ENCODE measurements at regions not wholly inside any gene's neighbourhood (a gene's known extent, or its start where the extent isn't known, plus 50 kb on each side); places are given as distances from the start of the nearest gene placed in this dataset.

DNA sequence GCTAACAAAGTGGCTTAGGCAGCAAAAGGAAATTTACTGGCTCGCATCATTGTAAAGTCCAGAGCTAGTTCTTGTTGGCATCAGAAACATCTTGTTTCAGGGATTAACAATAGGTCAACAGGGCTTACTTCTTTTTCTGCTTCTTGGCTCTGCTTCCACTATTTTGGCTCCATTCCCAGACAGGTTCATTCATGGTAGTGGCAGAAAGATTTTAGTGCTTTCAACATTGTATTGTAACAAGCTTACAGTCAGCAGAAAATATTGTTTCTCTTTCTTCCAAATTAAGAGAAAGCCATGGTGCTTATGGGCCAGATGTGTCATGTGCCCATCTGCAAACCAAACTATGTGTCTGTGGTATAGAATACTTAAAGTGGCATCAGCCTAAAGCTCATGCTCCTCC is 315.6 kb downstream of the RAB38 start:
- Histone ChIP-seq H2BK5ac (ENCODE audit: insufficient read length, low read length) (no peak overlapping the region), H2BK12ac (ENCODE audit: insufficient read length, low read depth, low read length) (no peak overlapping the region), H3K4me2 (ENCODE audit: insufficient read depth, insufficient read length, low read length) (no peak overlapping the region), H3K9me3 (ENCODE audit: control insufficient read depth, low read depth, low read length) (no peaks in the 10 kb centered on the region), H4K5ac (ENCODE audit: insufficient read length, low read depth, low read length) (no peak overlapping the region), H2AK5ac (ENCODE audit: insufficient read length, low read length) (no peak overlapping the region), H3K14ac (ENCODE audit: insufficient read depth, low read length) (no peak overlapping the region), H3K79me1 (ENCODE audit: insufficient read depth, low read depth, low read length, poor library complexity, severe bottlenecking) (no peaks in the 10 kb centered on the region), H3K4ac (ENCODE audit: low read depth, low read length) (no peak overlapping the region), H2AFZ (ENCODE audit: low read length) (no peak overlapping the region), H2BK20ac (ENCODE audit: low read depth, low read length, poor library complexity, severe bottlenecking) (no peak overlapping the region), H3K23me2 (ENCODE audit: insufficient read length, low read depth, low read length, poor library complexity, severe bottlenecking) (no peaks in the 10 kb centered on the region), H2BK15ac (ENCODE audit: low read depth, low read length) (no peak overlapping the region), H3K79me2 (ENCODE audit: insufficient read depth, low read length) (no peaks in the 10 kb centered on the region), H3K23ac (ENCODE audit: insufficient read length, low read depth, low read length) (no peak overlapping the region), H2BK120ac (ENCODE audit: low read depth, low read length, poor library complexity, severe bottlenecking) (no peak overlapping the region), H4K20me1 (ENCODE audit: control insufficient read depth, insufficient read depth, insufficient read length) (no peaks in the 10 kb centered on the region), H3K27ac (ENCODE audit: insufficient read length, low read depth, low read length) (no peak overlapping the region), H3K4me1 (ENCODE audit: insufficient read depth, low read length) (no peaks in the 10 kb centered on the region), H4K8ac (replicated peaks; ENCODE audit: insufficient read length, low read depth, low read length) (no peak overlapping the region), H4K91ac (ENCODE audit: insufficient read length, low read depth, low read length) (no peak overlapping the region), H3T11ph (ENCODE audit: low read length) (no peak overlapping the region), H3K56ac (ENCODE audit: insufficient read length, low read depth, low read length) (no peak overlapping the region), H3K27me3 (ENCODE audit: insufficient read depth, low read length) (no peaks in the 10 kb centered on the region), H3K9ac (ENCODE audit: extremely low read depth, insufficient read length, low read length) (no peak overlapping the region), H3K18ac (ENCODE audit: insufficient read length, low read depth, low read length) (no peak overlapping the region)
- DNase-seq, result no peak
- no peak for TF ChIP-seq CTCF (conservative IDR thresholded peaks at IDR 0.05)
- no peak overlapping the region for H3K4me3 Mint-ChIP-seq
- peaks cover 0 to 2% of the 10 kb centered on the region in 2 experiments; a peak in 1 of 5 replicates for H3K9me3 Mint-ChIP-seq
- H3K4me1 Mint-ChIP-seq, result peaks cover 4 to 11% of the 10 kb centered on the region in 2 experiments
- H3K36me3 Mint-ChIP-seq (ENCODE audit: insufficient read depth in 1 of 3, low read depth in 3 of 3), result no peaks in the 10 kb centered on the region; a peak in 1 of 7 replicates
- no peak overlapping the region for H3K27ac Mint-ChIP-seq
- WGBS (ENCODE audit: extremely low coverage, insufficient read length, low lambda C conversion rate), result no CpG with 5 or more reads among the region's 1 CpG
- H3K27me3 Mint-ChIP-seq (ENCODE audit: low read depth), result no peaks in the 10 kb centered on the region

All from H9 (cell line).